Colonic mucosa (tissue), 4 donors: ENCODE measurements at regions not wholly inside any gene's neighbourhood (a gene's known extent, or its start where the extent isn't known, plus 50 kb on each side); places are given as distances from the start of the nearest gene placed in this dataset.

Experiments used
- DNase-seq: peaks from one replicate; pipeline ENCODE4 v3.0.0-alpha.2; 2020
- H3K27ac ChIP-seq: fragments of 200-600 bp; one replicate; pipeline ENCODE4 v1.8.0; 2021
- H3K27me3 ChIP-seq: fragments of 200-600 bp; one replicate; pipeline ENCODE4 v1.8.0; 2021
- H3K36me3 ChIP-seq: fragments of 200-600 bp; one replicate; pipeline ENCODE4 v1.8.0; 2021
- H3K4me1 ChIP-seq: fragments of 200-600 bp; one replicate; pipeline ENCODE4 v1.8.0; 2021; ENCODE audit warnings: mild to moderate bottlenecking
- H3K4me3 ChIP-seq: fragments of 200-600 bp; one replicate; pipeline ENCODE4 v1.8.0; 2021
- H3K9ac ChIP-seq, 2 donors: one replicate each; pipeline ENCODE4 v1.7.0; 2013; ENCODE audit warnings: control low read depth in 2 of 2, low read depth in 2 of 2, low read length in 2 of 2
- H3K9me3 ChIP-seq: fragments of 200-600 bp; one replicate; pipeline ENCODE4 v1.8.0; 2021
- CTCF ChIP-seq: fragments of 200-600 bp; IDR thresholded peaks from one replicate; pipeline ENCODE4 v1.8.0; 2022; ENCODE audit warnings: antibody characterized with exemption, mild to moderate bottlenecking
- intact Hi-C: fragments of 100-400 bp; cut with DNase I; formaldehyde crosslinking; loops from one replicate; pipeline ENCODE4 v1.14.1; 2022
- donor health status: healthy.
- donor health status: DM: no; HTN: no; CAD: no.
- donor health status: DM: no; HTN: no; CAD: no.

- Histone ChIP-seq H3K36me3 (no peaks in the 10 kb centered on the region), H3K9me3 (no peaks in the 10 kb centered on the region), H3K27ac (no peak overlapping the region), H3K4me3 (no peak overlapping the region), H3K27me3 (no peaks in the 10 kb centered on the region), H3K9ac (no peak overlapping the region), H3K4me1 (no peaks in the 10 kb centered on the region)
- DNase-seq, result no peak
- intact Hi-C loops, result no loop called here
- TF ChIP-seq CTCF, result no peak
These were observed 114.6 kb upstream of the TEX51 start for GRCh38 chr2:126784045-126784444.

- DNase-seq, result no peak
- Histone ChIP-seq H3K4me3 (no peak overlapping the region), H3K4me1 (no peaks in the 10 kb centered on the region), H3K9me3 (no peaks in the 10 kb centered on the region), H3K36me3 (no peaks in the 10 kb centered on the region), H3K9ac (no peak overlapping the region), H3K27me3 (no peaks in the 10 kb centered on the region), H3K27ac (no peak overlapping the region)
- no peak for TF ChIP-seq CTCF
- intact Hi-C loops, result no loop called here
These were observed 114.1 kb upstream of the TEX51 start for GRCh38 chr2:126784621-126785020.

- no peak for TF ChIP-seq CTCF
- intact Hi-C loops, result no loop called here
These were observed 113.5 kb upstream of the TEX51 start for GRCh38 chr2:126785236-126785635.

GRCh38 chr2:126785862-126786261 lies 112.8 kb upstream of the TEX51 start:
- no peak overlapping the region for H3K27ac ChIP-seq
- H3K9me3 ChIP-seq, result no peaks in the 10 kb centered on the region
- no peak overlapping the region for H3K4me3 ChIP-seq
- H3K4me1 ChIP-seq, result no peaks in the 10 kb centered on the region
- TF ChIP-seq CTCF, result no peak
- DNase-seq, result no peak
- intact Hi-C loops, result no loop called here
- no peaks in the 10 kb centered on the region for H3K27me3 ChIP-seq
- H3K9ac ChIP-seq, result no peak overlapping the region
- H3K36me3 ChIP-seq, result no peaks in the 10 kb centered on the region

More at GRCh38 chr2:126785236-126785635, 113.5 kb upstream of the TEX51 start:
- Histone ChIP-seq H3K27ac (no peak overlapping the region), H3K36me3 (no peaks in the 10 kb centered on the region), H3K9ac (no peak overlapping the region), H3K27me3 (no peaks in the 10 kb centered on the region), H3K9me3 (no peaks in the 10 kb centered on the region), H3K4me1 (no peaks in the 10 kb centered on the region), H3K4me3 (no peak overlapping the region)
- no peak for DNase-seq

DNA sequence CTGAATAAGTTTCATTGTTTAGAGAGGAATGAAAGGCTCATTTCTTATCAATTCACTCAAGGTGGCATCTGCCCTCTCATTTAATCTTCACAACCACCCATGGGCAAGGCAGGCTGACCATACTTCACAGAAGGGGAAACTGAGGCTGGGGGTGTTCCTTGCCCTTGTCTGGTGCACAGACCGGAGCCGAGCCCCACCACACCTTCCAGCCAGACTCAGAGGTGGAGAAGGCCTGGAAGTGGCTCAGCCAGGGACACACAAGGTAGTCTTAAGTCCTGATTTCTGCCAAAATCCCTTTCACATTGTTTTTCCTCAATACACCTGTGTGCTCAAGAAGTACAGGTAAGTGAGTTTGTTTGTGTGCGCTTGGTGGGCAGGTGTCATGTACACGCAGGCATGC lies 111.9 kb upstream of the TEX51 start:
- TF ChIP-seq CTCF, result no peak
- Histone ChIP-seq H3K9me3 (no peaks in the 10 kb centered on the region), H3K36me3 (no peaks in the 10 kb centered on the region), H3K4me3 (no peak overlapping the region), H3K9ac (no peak overlapping the region), H3K27ac (no peak overlapping the region), H3K4me1 (no peaks in the 10 kb centered on the region), H3K27me3 (no peaks in the 10 kb centered on the region)
- intact Hi-C loops, result no loop called here
- DNase-seq, result no peak

DNA sequence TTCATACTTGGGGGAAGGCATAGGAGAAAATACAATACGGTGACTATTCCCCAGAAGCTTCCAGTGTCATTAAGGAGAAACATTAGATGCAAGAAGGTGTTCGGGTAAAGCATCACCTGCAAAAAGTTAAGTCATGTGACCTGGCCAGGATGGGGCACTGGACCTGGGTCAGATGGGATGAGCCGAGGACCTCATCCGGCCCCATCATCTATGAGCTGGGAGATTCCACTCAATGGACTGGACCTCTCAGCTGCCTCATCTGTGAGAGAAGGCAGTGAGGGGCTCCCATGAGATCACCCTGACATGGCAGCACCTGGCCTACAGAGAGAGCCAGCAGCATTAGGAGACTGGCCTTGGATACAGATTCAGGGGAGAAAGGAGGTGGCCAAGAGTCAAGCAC lies 111.4 kb upstream of the TEX51 start:
- Histone ChIP-seq H3K4me3 (no peak overlapping the region), H3K9ac (no peak overlapping the region), H3K36me3 (no peaks in the 10 kb centered on the region), H3K4me1 (no peaks in the 10 kb centered on the region), H3K9me3 (no peaks in the 10 kb centered on the region), H3K27me3 (no peaks in the 10 kb centered on the region), H3K27ac (no peak overlapping the region)
- intact Hi-C loops, result no loop called here
- no peak for TF ChIP-seq CTCF
- no peak for DNase-seq
